Stromal cell of bone marrow (primary cell): ENCODE measurements at regions not wholly inside any gene's neighbourhood (a gene's known extent, or its start where the extent isn't known, plus 50 kb on each side); places are given as distances from the start of the nearest gene placed in this dataset.

Experiments used
- DNase-seq: peaks from one replicate; pipeline ENCODE4 v3.0.0-alpha.2; 2012; ENCODE audit warnings: low read depth

DNA sequence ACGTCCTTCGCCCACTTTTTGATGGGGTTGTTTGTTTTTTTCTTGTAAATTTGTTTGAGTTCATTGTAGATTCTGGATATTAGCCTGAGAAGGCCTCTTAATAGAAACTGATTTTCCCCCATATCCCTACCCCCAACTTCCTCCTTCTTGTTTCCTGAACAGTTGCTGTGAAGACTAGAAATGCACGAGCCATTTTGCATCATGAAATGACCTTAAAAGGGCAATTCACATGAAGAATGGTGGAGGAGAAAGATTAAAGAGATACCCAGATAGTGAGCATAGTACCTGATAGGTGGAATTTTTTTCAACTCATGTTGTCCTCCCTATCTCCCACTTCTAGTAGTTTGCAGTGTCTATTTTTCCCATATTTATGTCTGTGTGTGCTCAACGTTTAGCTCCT, 55.2 kb upstream of the KCNH8 start:
- DNase-seq = no peak

DNA sequence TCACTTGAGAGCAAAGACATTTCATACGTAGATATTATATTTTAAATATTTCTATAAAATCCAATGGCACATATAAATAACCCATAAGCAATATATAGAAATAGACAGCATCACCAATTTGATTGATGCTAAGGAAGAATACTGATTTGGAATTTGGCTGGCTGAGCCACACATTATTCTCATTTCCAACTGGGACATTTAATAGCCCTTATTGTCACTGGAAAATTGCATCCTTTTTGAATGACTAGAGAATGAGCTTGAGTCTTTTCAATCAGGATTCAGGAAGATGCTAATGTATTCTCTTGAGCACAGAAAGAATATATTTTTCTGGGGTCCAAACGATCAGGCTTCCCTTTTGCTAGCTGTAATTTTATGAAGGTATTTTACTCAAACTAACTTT, 70.9 kb upstream of the KCNH8 start:
- no peak for DNase-seq

DNA sequence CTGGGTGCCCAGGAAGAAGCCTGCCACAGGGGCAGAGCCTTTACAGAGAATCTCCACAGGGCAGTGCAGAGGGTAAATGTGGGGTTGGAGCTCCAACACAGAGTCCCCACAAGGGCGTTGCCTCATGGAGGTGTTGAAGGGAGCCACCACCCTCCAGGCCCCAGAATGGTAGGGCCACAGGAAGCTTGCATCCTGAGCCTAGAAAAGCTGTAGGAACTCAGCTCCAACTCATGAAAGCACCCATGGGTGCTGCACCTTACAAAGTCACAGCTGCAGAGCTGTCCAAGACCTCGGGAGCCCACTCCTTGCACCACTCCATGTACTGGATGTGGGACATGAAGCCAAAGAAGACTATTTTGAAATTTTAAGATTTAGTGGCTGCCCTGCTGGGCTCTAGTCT, 73.3 kb upstream of the KCNH8 start:
- no peak for DNase-seq

DNA sequence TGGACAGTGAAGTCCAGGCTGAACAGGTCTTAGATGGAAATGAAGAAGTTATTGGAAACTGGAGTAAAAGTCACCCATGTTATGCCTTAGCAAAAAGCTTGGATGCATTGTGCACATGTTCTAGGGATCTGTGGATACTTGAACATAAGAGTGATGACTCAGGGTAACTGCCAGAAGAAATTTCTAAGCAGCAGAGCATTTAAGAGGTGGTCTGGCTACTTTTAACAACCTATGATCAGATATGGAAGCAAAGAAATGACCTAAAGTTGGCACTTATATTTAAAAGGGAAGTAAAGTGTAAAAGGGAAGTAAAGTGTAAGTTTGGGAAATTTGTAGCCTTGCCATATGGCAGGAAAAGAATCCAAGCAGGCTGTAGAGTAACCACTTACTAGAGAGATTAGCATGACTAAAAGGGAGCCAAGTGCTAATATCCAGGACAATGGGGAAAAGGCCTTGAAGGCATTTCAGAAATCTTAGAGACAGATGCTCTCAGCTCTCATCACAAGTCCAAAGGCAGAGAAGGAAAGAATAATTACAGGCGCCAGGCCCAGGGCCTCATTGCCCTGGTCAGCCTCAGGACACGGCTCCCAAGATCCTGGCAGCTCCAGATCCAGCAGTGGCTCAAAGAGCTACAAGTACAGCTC, 73.9 kb upstream of the KCNH8 start:
- no peak for DNase-seq

DNA sequence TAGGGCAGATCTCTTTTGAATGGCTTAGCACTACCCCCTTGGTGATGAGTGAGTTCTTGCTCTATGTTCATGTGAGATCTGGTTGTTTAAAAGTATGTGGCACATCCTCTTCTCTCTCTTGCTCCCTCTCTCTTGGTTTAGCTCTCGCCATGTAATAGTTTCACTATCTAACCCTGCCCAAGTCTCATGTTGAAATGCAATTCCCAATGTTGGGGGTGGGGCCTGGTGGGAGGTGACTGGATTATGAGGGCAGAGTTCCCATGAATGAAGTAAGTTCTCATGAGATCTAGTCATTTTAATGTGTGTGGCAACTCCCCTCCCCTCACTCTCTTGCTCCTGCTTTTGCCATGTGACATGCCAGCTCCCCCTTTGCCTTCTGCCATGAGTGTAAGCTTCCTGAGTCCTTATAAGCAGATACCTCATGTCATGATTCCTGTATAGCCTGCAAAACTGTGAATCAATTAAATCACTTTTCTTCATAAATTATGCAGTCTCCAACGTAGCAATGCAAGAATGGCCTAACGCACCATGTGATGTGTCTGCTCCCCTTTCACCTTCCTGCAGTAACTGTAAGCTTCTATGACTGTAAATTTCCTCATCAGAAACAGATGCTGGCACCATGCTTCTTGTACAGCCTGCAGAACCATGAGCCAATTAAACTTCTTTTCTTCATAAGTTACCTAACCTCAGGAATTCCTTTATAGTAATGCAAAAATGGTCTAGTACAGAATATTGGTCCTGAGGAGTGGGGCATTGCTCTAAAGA, 74.8 kb upstream of the KCNH8 start:
- no peak for DNase-seq

GRCh38 chr3:19070325-19070724, 78.0 kb upstream of the KCNH8 start:
- DNase-seq = no peak

DNA sequence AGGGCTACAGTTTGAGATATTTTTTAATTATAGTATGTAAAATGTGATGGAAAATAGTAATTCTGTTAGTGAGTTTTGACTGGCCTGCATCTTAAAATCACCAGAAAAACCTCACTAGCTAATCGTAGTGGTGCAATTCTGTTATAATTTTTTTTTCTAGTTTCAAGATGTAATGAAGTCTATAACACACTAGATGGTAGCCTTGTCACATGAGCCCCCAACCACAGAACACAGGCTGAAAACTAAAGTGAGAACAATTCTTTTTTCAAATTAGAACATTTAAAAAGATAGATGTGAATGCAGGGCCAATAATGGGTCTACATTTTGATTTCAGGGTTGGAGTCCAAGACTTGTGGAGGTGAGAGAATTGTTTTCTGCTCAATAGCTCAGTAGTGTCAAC, 83.3 kb upstream of the KCNH8 start:
- DNase-seq = no peak

DNA sequence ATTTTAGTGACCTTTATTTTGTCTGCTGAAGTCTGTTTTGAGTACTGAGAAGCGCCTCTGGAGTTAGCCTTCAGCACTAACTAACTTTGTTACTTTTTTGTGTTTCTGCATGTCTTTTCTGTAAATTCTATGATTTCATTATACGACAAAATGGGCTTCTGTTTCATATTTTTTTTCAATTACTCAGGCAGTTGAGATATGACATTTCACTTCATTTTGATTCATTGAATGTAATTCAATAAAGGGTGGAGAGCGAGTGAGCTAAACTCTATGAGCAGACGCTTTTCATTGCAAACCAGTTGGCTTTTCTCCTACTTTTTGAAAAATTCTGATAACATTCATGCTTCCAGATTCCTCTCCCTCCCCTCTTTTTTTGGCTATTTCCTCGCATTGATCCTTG, 84.4 kb upstream of the KCNH8 start:
- DNase-seq = no peak

GRCh38 chr3:19060404-19060803, 87.9 kb upstream of the KCNH8 start:
- DNase-seq = no peak

GRCh38 chr3:19052874-19053273, 95.4 kb upstream of the KCNH8 start:
- no peak for DNase-seq

GRCh38 chr3:19046440-19046839, 101.9 kb upstream of the KCNH8 start:
- DNase-seq = no peak

- no peak for DNase-seq
Observed at GRCh38 chr3:19030522-19030839, 117.8 kb upstream of the KCNH8 start.

DNA sequence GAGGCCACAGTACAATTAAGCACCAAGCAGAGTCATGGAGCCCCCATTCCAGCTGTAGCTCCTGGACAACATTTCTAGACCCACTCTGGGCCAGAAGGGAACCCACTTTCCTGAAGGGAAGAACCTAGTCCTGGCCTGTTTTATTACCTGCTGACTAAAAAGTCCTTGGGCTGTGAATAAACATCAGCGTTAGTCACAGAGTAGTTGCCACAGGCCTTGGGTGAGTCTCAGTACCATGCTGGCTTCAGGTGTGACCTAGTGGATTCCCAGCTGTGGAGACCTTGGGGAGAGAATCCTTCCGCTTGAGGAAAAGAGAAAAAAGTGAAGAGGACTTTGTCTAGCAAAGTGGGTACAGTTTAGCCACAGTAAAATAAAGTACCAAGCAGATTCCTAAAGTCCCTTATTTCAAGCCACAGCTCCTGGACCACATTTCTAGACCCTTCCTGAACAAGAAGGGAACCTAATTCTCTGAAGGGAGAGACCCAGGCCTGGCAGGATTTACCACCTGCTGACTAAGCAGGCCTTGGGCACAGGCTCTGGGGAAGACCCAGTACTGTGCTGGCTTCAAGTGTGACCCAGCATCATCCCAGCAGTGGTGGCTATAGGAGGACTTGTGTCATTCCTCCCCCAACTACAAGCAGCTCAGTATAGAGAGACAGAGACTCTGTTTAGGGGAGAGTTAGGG, 118.3 kb upstream of the KCNH8 start:
- DNase-seq = no peak

GRCh38 chr3:19025441-19025840, 122.9 kb upstream of the KCNH8 start:
- no peak for DNase-seq

- DNase-seq = no peak
Observed at GRCh38 chr3:19022546-19022945, 125.8 kb upstream of the KCNH8 start.

DNA sequence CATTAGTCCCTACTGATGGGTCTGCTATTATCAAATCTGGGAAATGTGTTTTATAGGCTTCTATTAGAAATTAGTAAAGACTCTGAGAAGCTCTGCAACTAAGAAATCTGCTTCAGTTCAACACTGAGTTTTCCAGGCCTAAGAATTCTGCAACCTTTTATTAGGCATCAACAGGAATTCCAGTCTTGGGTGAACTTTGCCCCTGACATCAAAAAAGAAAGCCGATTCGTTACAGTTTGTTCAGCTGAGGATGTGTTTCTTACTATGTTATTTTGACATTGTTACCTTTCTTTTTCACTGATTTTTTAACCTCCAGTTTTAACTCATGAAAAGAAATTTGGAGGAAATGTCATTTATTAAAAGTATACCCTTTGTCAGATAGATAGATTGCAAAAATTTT, 131.5 kb upstream of the KCNH8 start:
- DNase-seq = no peak

GRCh38 chr3:19013879-19014278, 134.4 kb upstream of the KCNH8 start:
- no peak for DNase-seq

- no peak for DNase-seq
Observed at GRCh38 chr3:19012846-19013245, 135.5 kb upstream of the KCNH8 start.

DNA sequence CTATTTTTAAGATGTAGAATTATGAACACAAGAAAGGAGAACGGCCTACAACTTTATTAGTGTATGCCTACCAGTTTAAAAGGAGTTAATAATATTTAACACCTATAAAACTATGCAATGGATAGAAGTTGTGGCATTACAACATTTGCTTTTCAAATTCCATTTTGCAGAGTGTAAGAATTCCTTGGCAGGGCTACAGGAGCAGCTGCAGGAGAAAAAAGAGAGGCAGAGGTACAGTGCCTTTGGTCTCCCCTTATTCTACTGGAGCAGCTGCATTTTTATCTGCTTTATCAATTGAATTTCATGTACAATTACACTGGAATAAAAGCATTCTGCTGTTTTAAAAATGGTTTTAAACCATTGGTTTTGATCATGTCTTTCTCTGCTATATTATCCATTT, 145.7 kb upstream of the KCNH8 start:
- DNase-seq = no peak

DNA sequence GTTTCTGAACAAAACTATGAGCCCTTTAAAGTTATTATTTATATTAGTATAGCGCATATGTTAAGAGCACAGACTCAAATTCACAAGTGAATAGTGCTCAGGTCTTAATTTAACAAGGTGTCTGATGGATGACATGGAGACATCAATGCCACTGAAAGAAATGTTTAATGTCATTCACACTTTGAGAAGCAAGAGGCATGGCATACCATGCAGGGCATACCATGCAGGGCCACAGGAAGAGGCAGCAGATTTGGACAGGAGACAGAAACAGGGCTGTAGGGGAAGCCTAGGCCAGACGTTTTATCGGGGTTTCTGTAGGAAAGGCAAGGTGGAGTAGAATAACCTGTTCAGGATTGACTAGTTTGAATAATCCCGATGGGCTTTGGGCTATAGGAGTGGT, 150.2 kb upstream of the KCNH8 start:
- DNase-seq = no peak

DNA sequence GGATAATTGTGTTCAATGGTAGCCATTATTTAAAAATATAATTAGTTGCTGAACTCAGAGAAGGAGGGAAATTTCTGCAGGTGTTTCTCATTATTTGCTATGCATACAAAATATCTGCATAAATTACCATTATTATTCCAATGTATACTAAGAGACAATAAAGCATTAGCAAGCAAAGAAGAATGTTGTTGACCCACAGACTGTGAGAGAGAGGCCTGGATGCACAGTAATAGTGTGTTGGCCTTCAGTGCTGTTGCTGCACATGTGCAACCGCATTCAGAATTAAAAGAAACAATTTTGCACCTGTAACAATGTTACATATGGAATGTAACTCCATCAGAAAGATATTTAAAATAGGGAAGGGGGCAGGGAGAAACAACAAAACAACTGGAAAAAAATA, 155.6 kb upstream of the KCNH8 start:
- DNase-seq = no peak

GRCh38 chr3:18989237-18989795, 159.0 kb upstream of the KCNH8 start:
- DNase-seq = no peak

DNA sequence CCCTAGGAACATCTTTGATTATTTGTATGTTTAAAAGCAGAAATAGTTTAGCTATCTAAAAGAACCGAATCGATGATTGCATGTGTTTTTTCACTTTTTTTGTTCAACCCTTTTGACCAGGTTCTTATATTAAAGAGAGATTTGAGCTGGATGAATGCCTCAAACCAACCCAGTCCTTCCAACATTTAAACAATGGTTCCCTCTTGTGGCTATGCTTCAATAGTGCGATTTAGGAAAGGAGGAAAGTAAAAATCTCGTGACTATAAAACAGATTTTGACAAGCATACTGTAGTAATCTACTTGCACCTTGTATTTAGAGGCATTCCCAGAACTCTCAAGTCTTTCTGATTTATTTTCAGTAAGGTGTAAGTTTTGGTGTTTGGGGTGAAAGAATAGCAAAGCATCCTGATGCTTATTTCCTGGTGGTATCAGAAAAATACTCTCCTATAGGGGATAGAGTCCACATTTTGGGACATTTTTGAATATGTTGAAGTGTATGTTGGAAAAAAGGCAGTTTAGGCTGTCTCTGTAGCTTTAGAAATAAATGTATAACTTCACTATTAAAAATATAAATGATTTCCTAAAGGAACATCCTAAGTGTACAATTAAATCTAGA, 159.6 kb upstream of the KCNH8 start:
- DNase-seq = peak; percentile 3
